Lower lobe of right lung (tissue), 2 donors: ENCODE measurements at regions not wholly inside any gene's neighbourhood (a gene's known extent, or its start where the extent isn't known, plus 50 kb on each side); places are given as distances from the start of the nearest gene placed in this dataset.
"Not testable (repeated sequence)": the region's sequence is repeated elsewhere in the genome, so short reads cannot be mapped to it uniquely, and the experiment has no call there.

Source experiments
- ATAC-seq, 2 donors: fragments of 200-7000 bp; cut with Tn5 transposase; one replicate each; pipeline ENCODE4 v1.9.1; 2020 to 2022; ENCODE audit warnings: mild to moderate bottlenecking in 2 of 2, moderate library complexity in 2 of 2
- DNase-seq: peaks from one replicate; pipeline ENCODE4 v3.0.0-alpha.2; 2020
- H3K27ac ChIP-seq: fragments of 200-600 bp; one replicate; pipeline ENCODE4 v1.8.0; 2022
- H3K27me3 ChIP-seq: fragments of 200-600 bp; one replicate; pipeline ENCODE4 v1.8.0; 2022; ENCODE audit warnings: low read depth
- H3K36me3 ChIP-seq: fragments of 200-600 bp; one replicate; pipeline ENCODE4 v1.8.0; 2022; ENCODE audit warnings: mild to moderate bottlenecking
- H3K4me1 ChIP-seq: fragments of 200-600 bp; one replicate; pipeline ENCODE4 v1.8.0; 2022
- H3K4me3 ChIP-seq: fragments of 200-600 bp; one replicate; pipeline ENCODE4 v1.8.0; 2022; ENCODE audit warnings: mild to moderate bottlenecking
- H3K9me3 ChIP-seq: fragments of 200-600 bp; one replicate; pipeline ENCODE4 v1.8.0; 2022
- intact Hi-C: fragments of 100-400 bp; cut with DNase I; formaldehyde crosslinking; loops from one replicate; pipeline ENCODE4 v1.11.0; 2022
- donor health status: DM: no; HTN: yes; CAD: no; lungs with severe emphysema.

GRCh38 chr19:200203-200602, 91.0 kb downstream of the PLPP2 start:
- H3K9me3 ChIP-seq, intact Hi-C loops, ATAC-seq, H3K4me1 ChIP-seq, H3K36me3 ChIP-seq, H3K4me3 ChIP-seq, H3K27ac ChIP-seq, H3K27me3 ChIP-seq: not testable (repeated sequence)
- DNase-seq = peak; percentile 36
